SK-N-SH (cell line): ENCODE measurements at regions not wholly inside any gene's neighbourhood (a gene's known extent, or its start where the extent isn't known, plus 50 kb on each side); places are given as distances from the start of the nearest gene placed in this dataset.

Experiments
- CTCF ChIP-seq: fragments of 200-600 bp; sonication (generic); IDR thresholded peaks from 2 replicates; pipeline ENCODE4 v1.6.1; 2017; ENCODE audit warnings: antibody characterized with exemption, mild to moderate bottlenecking, moderate library complexity
- EP300 ChIP-seq, 2 experiments: IDR thresholded peaks; 2 replicates each; pipeline versions ENCODE4 v1.4.0 to v1.6.1; 2012; ENCODE audit warnings: borderline replicate concordance in 1 of 2, low read depth in 1 of 2, low read length in 1 of 2
- GABPA ChIP-seq: IDR thresholded peaks from 2 replicates; pipeline ENCODE4 v1.4.0; 2012; ENCODE audit warnings: low read depth, mild to moderate bottlenecking
- ZBTB33 ChIP-seq: IDR thresholded peaks from 2 replicates; pipeline ENCODE4 v1.4.0; 2012; ENCODE audit warnings: low read depth, borderline replicate concordance

GRCh38 chr17:77800816-77801215 lies 157.7 kb upstream of the TNRC6C start:
- no peak for TF ChIP-seq CTCF
- no peak for TF ChIP-seq EP300 (IDR thresholded peaks at IDR 0.05; ENCODE audit: borderline replicate concordance in 1 of 2, low read depth in 1 of 2, low read length in 1 of 2)
- TF ChIP-seq GABPA = no peak
- TF ChIP-seq ZBTB33 = no peak
